ENCODE measurements at regions not wholly inside any gene's neighbourhood (a gene's known extent, or its start where the extent isn't known, plus 50 kb on each side); places are given as distances from the start of the nearest gene placed in this dataset.

DNA sequence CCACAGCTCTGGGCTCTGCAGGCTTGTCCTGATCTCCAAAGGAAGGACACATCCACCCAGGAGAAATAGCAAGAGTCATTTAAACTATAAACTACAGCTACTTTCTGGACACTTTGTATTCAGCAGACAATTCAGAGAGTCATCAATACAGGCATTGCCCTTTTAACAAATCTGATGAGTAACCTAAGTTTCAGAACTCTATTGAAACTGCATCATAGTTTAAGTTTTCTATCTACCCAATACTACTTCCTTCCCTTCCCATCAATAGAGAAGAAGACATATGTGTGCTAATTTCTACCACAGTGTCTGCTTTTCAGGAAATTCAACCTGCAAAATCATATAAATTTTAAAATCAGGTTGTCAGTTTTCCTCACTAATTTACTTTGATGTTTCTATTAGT lies 736.5 kb downstream of the IGSF11 start:
- Histone ChIP-seq H3K36me3 (ENCODE audit: control insufficient read depth in 4 of 4, insufficient read depth in 4 of 4, low read length in 4 of 4) (no peaks in the 10 kb centered on the region), H3K9me3 (ENCODE audit: control insufficient read depth in 4 of 4, insufficient read depth in 3 of 4, low read length in 3 of 4) (no peaks in the 10 kb centered on the region), H3K27me3 (ENCODE audit: control insufficient read depth in 3 of 3, insufficient read depth in 3 of 3, low read length in 2 of 3) (no peaks in the 10 kb centered on the region), H3K27ac (ENCODE audit: low read depth in 1 of 2, low read length in 1 of 2) (no peak overlapping the region), H3K4me3 (no peak overlapping the region), H3K4me1 (ENCODE audit: control insufficient read depth in 5 of 5, insufficient read depth in 5 of 5, low read length in 5 of 5) (no peaks in the 10 kb centered on the region), H3K9ac (ENCODE audit: insufficient read depth in 1 of 2, low read length in 2 of 2) (no peak overlapping the region)
- no peak for ATAC-seq (ENCODE audit: insufficient read depth, low FRiP score)
- TF ChIP-seq, protein P1, sequence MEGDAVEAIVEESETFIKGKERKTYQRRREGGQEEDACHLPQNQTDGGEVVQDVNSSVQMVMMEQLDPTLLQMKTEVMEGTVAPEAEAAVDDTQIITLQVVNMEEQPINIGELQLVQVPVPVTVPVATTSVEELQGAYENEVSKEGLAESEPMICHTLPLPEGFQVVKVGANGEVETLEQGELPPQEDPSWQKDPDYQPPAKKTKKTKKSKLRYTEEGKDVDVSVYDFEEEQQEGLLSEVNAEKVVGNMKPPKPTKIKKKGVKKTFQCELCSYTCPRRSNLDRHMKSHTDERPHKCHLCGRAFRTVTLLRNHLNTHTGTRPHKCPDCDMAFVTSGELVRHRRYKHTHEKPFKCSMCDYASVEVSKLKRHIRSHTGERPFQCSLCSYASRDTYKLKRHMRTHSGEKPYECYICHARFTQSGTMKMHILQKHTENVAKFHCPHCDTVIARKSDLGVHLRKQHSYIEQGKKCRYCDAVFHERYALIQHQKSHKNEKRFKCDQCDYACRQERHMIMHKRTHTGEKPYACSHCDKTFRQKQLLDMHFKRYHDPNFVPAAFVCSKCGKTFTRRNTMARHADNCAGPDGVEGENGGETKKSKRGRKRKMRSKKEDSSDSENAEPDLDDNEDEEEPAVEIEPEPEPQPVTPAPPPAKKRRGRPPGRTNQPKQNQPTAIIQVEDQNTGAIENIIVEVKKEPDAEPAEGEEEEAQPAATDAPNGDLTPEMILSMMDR (IDR thresholded peaks at IDR 0.05; ENCODE audit: control extremely low read depth, extremely low read depth) = no peak
- DNase-seq = no peak

GRCh38 chr3:118304557-118304956 lies 730.1 kb downstream of the IGSF11 start:
- DNase-seq (no peak), ATAC-seq (ENCODE audit: insufficient read depth, low FRiP score) (no peak)
- Histone ChIP-seq H3K27me3 (ENCODE audit: control insufficient read depth in 3 of 3, insufficient read depth in 3 of 3, low read length in 2 of 3) (no peaks in the 10 kb centered on the region), H3K4me1 (ENCODE audit: control insufficient read depth in 5 of 5, insufficient read depth in 5 of 5, low read length in 5 of 5) (no peaks in the 10 kb centered on the region), H3K4me3 (no peak overlapping the region), H3K27ac (ENCODE audit: low read depth in 1 of 2, low read length in 1 of 2) (no peak overlapping the region), H3K9me3 (ENCODE audit: control insufficient read depth in 4 of 4, insufficient read depth in 3 of 4, low read length in 3 of 4) (no peaks in the 10 kb centered on the region), H3K9ac (ENCODE audit: insufficient read depth in 1 of 2, low read length in 2 of 2) (no peak overlapping the region), H3K36me3 (ENCODE audit: control insufficient read depth in 4 of 4, insufficient read depth in 4 of 4, low read length in 4 of 4) (no peaks in the 10 kb centered on the region)
- WGBS, 2 donors = 32 to 95% methylated on average over 1 of the region's 1 CpG
- TF ChIP-seq, protein P1 (IDR thresholded peaks at IDR 0.05; ENCODE audit: control extremely low read depth, extremely low read depth) = no peak

- WGBS, 2 donors = 93 to 100% methylated on average over 2 of the region's 2 CpGs
- Histone ChIP-seq H3K27ac (ENCODE audit: low read depth in 1 of 2, low read length in 1 of 2) (no peak overlapping the region), H3K9me3 (ENCODE audit: control insufficient read depth in 4 of 4, insufficient read depth in 3 of 4, low read length in 3 of 4) (peaks cover 0 to 11% (median 2%) of the 10 kb centered on the region in 4 donors), H3K4me1 (ENCODE audit: control insufficient read depth in 5 of 5, insufficient read depth in 5 of 5, low read length in 5 of 5) (no peaks in the 10 kb centered on the region), H3K36me3 (ENCODE audit: control insufficient read depth in 4 of 4, insufficient read depth in 4 of 4, low read length in 4 of 4) (no peaks in the 10 kb centered on the region), H3K27me3 (ENCODE audit: control insufficient read depth in 3 of 3, insufficient read depth in 3 of 3, low read length in 2 of 3) (no peaks in the 10 kb centered on the region), H3K9ac (ENCODE audit: insufficient read depth in 1 of 2, low read length in 2 of 2) (no peak overlapping the region), H3K4me3 (no peak overlapping the region)
- no peak for ATAC-seq (ENCODE audit: insufficient read depth, low FRiP score)
- TF ChIP-seq, protein P1 (IDR thresholded peaks at IDR 0.05; ENCODE audit: control extremely low read depth, extremely low read depth) = no peak
- no peak for DNase-seq
Measured at GRCh38 chr3:118332699-118333098, 701.9 kb downstream of the IGSF11 start.

- Histone ChIP-seq H3K9me3 (ENCODE audit: control insufficient read depth in 4 of 4, insufficient read depth in 3 of 4, low read length in 3 of 4) (peaks cover 0 to 11% (median 2%) of the 10 kb centered on the region in 4 donors), H3K36me3 (ENCODE audit: control insufficient read depth in 4 of 4, insufficient read depth in 4 of 4, low read length in 4 of 4) (no peaks in the 10 kb centered on the region), H3K9ac (ENCODE audit: insufficient read depth in 1 of 2, low read length in 2 of 2) (no peak overlapping the region), H3K27me3 (ENCODE audit: control insufficient read depth in 3 of 3, insufficient read depth in 3 of 3, low read length in 2 of 3) (no peaks in the 10 kb centered on the region), H3K4me3 (no peak overlapping the region), H3K4me1 (ENCODE audit: control insufficient read depth in 5 of 5, insufficient read depth in 5 of 5, low read length in 5 of 5) (no peaks in the 10 kb centered on the region), H3K27ac (ENCODE audit: low read depth in 1 of 2, low read length in 1 of 2) (no peak overlapping the region)
- ATAC-seq (ENCODE audit: insufficient read depth, low FRiP score) (no peak), DNase-seq (no peak)
- TF ChIP-seq, protein P1 (IDR thresholded peaks at IDR 0.05; ENCODE audit: control extremely low read depth, extremely low read depth) = no peak
Measured at GRCh38 chr3:118337649-118338048, 697.0 kb downstream of the IGSF11 start.
